Panc1 (cell line): ENCODE measurements at regions not wholly inside any gene's neighbourhood (a gene's known extent, or its start where the extent isn't known, plus 50 kb on each side); places are given as distances from the start of the nearest gene placed in this dataset.

Source experiments
- ATAC-seq: fragments of 200-7000 bp; cut with Tn5 transposase; 2 replicates; pipeline ENCODE4 v1.9.1; 2020; ENCODE audit warnings: mild to moderate bottlenecking, moderate library complexity
- BruUV-seq: library from RNA; stranded (reverse); fragments of 400-500 nt; replicated peaks from 2 replicates; lab custom pipeline; 2021; lab: Mats Ljungman, UMichigan
- CTCF ChIA-PET: fragments of 300-600 bp; sonication (Branson Sonifier 250); formaldehyde crosslinking; loops from one replicate; lab custom pipeline; 2022; ENCODE audit warnings: antibody characterized with exemption; lab: Charles Lee
- POLR2A ChIA-PET: fragments of 300-600 bp; sonication (Branson Sonifier 250); formaldehyde crosslinking; loops from one replicate; lab custom pipeline; 2022; ENCODE audit warnings: antibody characterized with exemption; lab: Charles Lee
- DNase-seq: peaks from one replicate; pipeline ENCODE4 v3.0.0-alpha.2; 2010; ENCODE audit warnings: low read depth, low spot score
- H3K27ac ChIP-seq: 2 replicates; pipeline ENCODE4 v1.5.1; 2011; ENCODE audit warnings: mild to moderate bottlenecking, low read length, inconsistent platforms
- H3K27me3 ChIP-seq: fragments of 200-500 bp; sonication (Bioruptor generic); 2 replicates; pipeline ENCODE4 v1.6.0; 2014; ENCODE audit warnings: low read length, inconsistent platforms; ENCODE audit not compliant: control insufficient read depth, insufficient read depth
- H3K36me3 ChIP-seq: fragments of 200-500 bp; sonication (Bioruptor generic); 2 replicates; pipeline ENCODE4 v1.5.1; 2014; ENCODE audit warnings: inconsistent platforms, mild to moderate bottlenecking, low read length, moderate library complexity; ENCODE audit not compliant: control insufficient read depth, insufficient read depth
- H3K4me1 ChIP-seq: 2 replicates; pipeline ENCODE4 v1.5.1; 2011; ENCODE audit warnings: inconsistent platforms, mild to moderate bottlenecking, low read length, moderate library complexity; ENCODE audit not compliant: control insufficient read depth, insufficient read depth
- H3K4me3 ChIP-seq, 2 experiments: 2 replicates each; pipeline ENCODE4 v1.5.1; 2011 to 2012; ENCODE audit warnings: low read depth in 2 of 2, low read length in 2 of 2, mild to moderate bottlenecking in 2 of 2, inconsistent platforms in 1 of 2, moderate library complexity in 1 of 2
- H3K9me3 ChIP-seq: fragments of 200-500 bp; sonication (Bioruptor generic); 2 replicates; pipeline ENCODE4 v1.5.1; 2014; ENCODE audit warnings: low read depth, mild to moderate bottlenecking, inconsistent platforms, low read length, moderate library complexity; ENCODE audit not compliant: control insufficient read depth, insufficient read depth
- POLR2AphosphoS5 ChIP-seq: IDR thresholded peaks from 2 replicates; pipeline ENCODE4 v1.6.1; 2012; ENCODE audit warnings: mild to moderate bottlenecking, low read depth, low read length, moderate library complexity
- SIN3A ChIP-seq: IDR thresholded peaks from 2 replicates; pipeline ENCODE4 v1.6.1; 2012; ENCODE audit warnings: low read depth, mild to moderate bottlenecking, low read length, moderate library complexity, borderline replicate concordance; ENCODE audit not compliant: insufficient read depth
- TCF7L2 ChIP-seq: IDR thresholded peaks from 2 replicates; pipeline ENCODE4 v1.6.1; 2011; ENCODE audit warnings: mild to moderate bottlenecking, low read depth, low read length, inconsistent platforms
- in situ Hi-C: cut with HindIII; loops from 2 replicates; pipeline ENCODE4 v1.10.0; 2016; ENCODE audit warnings: low sequenced_read_pairs, low pct_unique_long_range_greater_than_20kb
- intact Hi-C: fragments of 100-400 bp; cut with micrococcal nuclease; formaldehyde crosslinking; loops from one replicate; pipeline ENCODE4 v1.10.0; 2022; ENCODE audit not compliant: unreplicated experiment
- TF ChIP-seq, protein P1 (sequence below): fragments of 450-650 bp; IDR thresholded peaks from 2 replicates; pipeline ENCODE4 v1.5.1; 2017; ENCODE audit warnings: mild to moderate bottlenecking
- TF ChIP-seq, protein P2 (sequence below), 2 experiments: IDR thresholded peaks; 2 replicates each; pipeline ENCODE4 v1.6.1; 2011 to 2012; ENCODE audit warnings: low read depth in 2 of 2, control low read depth in 1 of 2, low read length in 1 of 2, mild to moderate bottlenecking in 1 of 2, moderate library complexity in 1 of 2; ENCODE audit not compliant: insufficient read depth in 1 of 2

GRCh38 chr18:53790786-53791185 is 433.7 kb downstream of the MBD2 start:
- ChIA-PET POLR2A (no interaction called here), CTCF (no interaction called here)
- Histone ChIP-seq H3K36me3 (no peaks in the 10 kb centered on the region), H3K4me1 (no peaks in the 10 kb centered on the region), H3K9me3 (no peaks in the 10 kb centered on the region), H3K4me3 (no peak overlapping the region), H3K27ac (no peak overlapping the region), H3K27me3 (no peaks in the 10 kb centered on the region)
- DNase-seq (no peak), ATAC-seq (no peak)
- in situ Hi-C loops, result no loop called here
- BruUV-seq, result no TSS peak
- TF ChIP-seq TCF7L2 (no peak), SIN3A (no peak), POLR2AphosphoS5 (no peak)
- TF ChIP-seq, protein P1, sequence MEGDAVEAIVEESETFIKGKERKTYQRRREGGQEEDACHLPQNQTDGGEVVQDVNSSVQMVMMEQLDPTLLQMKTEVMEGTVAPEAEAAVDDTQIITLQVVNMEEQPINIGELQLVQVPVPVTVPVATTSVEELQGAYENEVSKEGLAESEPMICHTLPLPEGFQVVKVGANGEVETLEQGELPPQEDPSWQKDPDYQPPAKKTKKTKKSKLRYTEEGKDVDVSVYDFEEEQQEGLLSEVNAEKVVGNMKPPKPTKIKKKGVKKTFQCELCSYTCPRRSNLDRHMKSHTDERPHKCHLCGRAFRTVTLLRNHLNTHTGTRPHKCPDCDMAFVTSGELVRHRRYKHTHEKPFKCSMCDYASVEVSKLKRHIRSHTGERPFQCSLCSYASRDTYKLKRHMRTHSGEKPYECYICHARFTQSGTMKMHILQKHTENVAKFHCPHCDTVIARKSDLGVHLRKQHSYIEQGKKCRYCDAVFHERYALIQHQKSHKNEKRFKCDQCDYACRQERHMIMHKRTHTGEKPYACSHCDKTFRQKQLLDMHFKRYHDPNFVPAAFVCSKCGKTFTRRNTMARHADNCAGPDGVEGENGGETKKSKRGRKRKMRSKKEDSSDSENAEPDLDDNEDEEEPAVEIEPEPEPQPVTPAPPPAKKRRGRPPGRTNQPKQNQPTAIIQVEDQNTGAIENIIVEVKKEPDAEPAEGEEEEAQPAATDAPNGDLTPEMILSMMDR, result no peak
- TF ChIP-seq, protein P2, sequence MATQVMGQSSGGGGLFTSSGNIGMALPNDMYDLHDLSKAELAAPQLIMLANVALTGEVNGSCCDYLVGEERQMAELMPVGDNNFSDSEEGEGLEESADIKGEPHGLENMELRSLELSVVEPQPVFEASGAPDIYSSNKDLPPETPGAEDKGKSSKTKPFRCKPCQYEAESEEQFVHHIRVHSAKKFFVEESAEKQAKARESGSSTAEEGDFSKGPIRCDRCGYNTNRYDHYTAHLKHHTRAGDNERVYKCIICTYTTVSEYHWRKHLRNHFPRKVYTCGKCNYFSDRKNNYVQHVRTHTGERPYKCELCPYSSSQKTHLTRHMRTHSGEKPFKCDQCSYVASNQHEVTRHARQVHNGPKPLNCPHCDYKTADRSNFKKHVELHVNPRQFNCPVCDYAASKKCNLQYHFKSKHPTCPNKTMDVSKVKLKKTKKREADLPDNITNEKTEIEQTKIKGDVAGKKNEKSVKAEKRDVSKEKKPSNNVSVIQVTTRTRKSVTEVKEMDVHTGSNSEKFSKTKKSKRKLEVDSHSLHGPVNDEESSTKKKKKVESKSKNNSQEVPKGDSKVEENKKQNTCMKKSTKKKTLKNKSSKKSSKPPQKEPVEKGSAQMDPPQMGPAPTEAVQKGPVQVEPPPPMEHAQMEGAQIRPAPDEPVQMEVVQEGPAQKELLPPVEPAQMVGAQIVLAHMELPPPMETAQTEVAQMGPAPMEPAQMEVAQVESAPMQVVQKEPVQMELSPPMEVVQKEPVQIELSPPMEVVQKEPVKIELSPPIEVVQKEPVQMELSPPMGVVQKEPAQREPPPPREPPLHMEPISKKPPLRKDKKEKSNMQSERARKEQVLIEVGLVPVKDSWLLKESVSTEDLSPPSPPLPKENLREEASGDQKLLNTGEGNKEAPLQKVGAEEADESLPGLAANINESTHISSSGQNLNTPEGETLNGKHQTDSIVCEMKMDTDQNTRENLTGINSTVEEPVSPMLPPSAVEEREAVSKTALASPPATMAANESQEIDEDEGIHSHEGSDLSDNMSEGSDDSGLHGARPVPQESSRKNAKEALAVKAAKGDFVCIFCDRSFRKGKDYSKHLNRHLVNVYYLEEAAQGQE (IDR thresholded peaks at IDR 0.05; ENCODE audit: insufficient read depth in 1 of 2, low read depth in 2 of 2, low read length in 1 of 2), result no peak
- intact Hi-C loops, result no loop called here

DNA sequence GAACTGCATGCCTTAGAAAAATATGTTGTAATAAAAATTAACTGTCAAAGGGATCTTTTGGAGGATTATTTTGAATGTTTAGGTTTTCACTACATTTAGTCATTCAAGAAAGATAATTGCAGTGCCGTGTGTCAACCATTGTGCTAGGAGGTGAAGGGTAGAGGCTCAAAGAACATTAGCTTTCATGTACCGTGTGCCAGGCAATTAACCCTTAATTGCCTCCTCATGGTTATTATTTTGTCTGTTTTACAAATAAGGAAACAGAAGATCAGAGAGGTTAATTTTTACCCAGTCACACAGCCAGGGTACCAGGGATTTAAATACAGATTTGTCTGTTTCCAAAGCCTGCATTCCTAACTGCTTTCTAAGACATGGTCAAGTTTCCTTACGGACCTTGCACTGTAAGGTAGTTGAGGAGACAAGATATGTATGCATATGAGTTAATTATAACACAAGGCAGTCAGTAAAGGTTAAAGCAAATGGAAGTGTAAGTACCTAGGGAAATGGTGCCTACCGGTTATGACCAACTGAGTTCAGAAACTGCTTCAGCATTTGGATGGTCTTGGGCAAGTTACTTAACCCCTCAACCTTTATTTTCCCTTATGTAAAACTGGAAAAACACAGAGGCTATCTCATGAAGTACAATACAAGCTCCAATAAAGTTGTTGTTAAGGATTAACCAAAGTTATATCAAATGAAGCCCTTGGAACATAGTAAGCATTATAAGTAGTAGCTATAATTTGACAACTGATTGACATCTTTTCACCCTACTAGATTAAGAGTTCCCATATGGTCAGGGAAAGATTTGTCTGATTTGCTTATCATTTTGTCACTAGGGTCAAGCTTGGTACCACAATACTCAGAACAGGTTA is 434.9 kb downstream of the MBD2 start:
- Histone ChIP-seq H3K27me3 (no peaks in the 10 kb centered on the region), H3K36me3 (no peaks in the 10 kb centered on the region), H3K9me3 (no peaks in the 10 kb centered on the region), H3K4me1 (no peaks in the 10 kb centered on the region), H3K27ac (no peak overlapping the region), H3K4me3 (no peak overlapping the region)
- in situ Hi-C loops (no loop called here), intact Hi-C loops (no loop called here)
- ATAC-seq, result no peak
- ChIA-PET POLR2A (no interaction called here), CTCF (no interaction called here)
- BruUV-seq, result no TSS peak
- no peak for DNase-seq
- TF ChIP-seq, protein P2 (IDR thresholded peaks at IDR 0.05; ENCODE audit: insufficient read depth in 1 of 2, low read depth in 2 of 2, low read length in 1 of 2), result no peak
- TF ChIP-seq, protein P1, result no peak
- TF ChIP-seq TCF7L2 (no peak), POLR2AphosphoS5 (no peak), SIN3A (no peak)
